HUDEP-2 (cell line): ENCODE measurements at regions not wholly inside any gene's neighbourhood (a gene's known extent, or its start where the extent isn't known, plus 50 kb on each side); places are given as distances from the start of the nearest gene placed in this dataset.
A peak's percentile ranks its signal among the peaks of the same experiment; 100 is the strongest.

Source experiments
- DNase-seq, 76 experiments: peaks; one replicate each; lab custom pipeline; 2025; ENCODE audit not compliant: unreplicated experiment in 76 of 76; lab: John Stamatoyannopoulos, UW

- no peak for DNase-seq
These were observed 52.1 kb downstream of the MPP7 start for GRCh38 chr10:28250782-28251181.

- DNase-seq: no peak
These were observed 52.5 kb downstream of the MPP7 start for GRCh38 chr10:28250358-28250757.

GRCh38 chr10:28249512-28249911, 53.4 kb downstream of the MPP7 start:
- DNase-seq: no peak

- DNase-seq: no peak
These were observed 54.8 kb downstream of the MPP7 start for GRCh38 chr10:28248092-28248491.

- DNase-seq: no peak
These were observed 56.8 kb downstream of the MPP7 start for GRCh38 chr10:28246023-28246422.

DNA sequence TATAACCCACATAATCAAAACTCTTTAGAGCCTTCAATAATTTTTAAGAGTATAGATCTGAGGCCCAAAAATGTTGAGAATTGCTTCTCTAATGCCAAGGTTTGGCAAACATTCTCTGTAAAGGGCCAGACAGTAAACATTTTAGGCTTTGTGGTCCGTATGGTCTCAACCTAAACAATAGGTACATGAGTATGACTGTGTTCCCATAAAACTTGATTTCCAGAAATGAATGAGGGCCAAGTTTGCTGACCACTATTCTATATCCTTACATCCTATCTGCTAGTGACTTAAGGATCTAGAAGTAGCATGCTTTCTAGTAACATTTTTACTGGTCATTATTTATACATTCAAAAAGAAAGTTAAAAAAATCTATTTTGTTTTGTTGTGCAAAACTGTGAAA, 58.9 kb downstream of the MPP7 start:
- no peak for DNase-seq

GRCh38 chr10:28242555-28243204, 60.2 kb downstream of the MPP7 start:
- DNase-seq: no peak

DNA sequence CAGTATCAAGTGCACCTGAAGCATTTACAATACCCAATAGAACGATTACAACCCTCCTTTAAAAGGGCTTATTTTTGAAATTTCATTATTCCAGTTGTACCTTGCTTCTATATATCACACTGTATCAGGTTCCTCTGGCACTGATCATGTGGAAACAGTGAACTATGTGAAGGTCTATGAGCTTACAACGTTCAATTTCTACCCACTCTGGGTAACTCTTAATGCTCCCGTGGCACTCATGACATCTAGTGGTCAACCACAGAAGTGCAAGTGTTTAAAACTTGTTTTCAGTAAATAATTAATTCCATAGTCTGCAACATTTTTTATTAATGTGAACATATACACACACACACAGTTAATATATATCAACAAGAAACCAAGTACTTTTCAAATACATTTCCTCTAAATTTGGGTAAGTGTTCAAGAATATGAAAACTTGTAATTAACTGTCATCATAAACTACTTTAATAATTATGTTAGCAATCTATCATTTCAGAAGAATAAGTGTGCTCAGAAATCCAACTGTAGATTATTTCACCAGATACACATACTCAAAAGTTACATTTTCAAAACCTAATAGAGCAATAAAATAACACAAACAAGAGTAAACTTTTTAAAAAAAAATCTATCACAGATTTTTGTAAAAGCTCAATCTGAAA, 61.0 kb downstream of the MPP7 start:
- DNase-seq: peak in 12 of 76 experiments; percentile 2 to 27 (median 15)

DNA sequence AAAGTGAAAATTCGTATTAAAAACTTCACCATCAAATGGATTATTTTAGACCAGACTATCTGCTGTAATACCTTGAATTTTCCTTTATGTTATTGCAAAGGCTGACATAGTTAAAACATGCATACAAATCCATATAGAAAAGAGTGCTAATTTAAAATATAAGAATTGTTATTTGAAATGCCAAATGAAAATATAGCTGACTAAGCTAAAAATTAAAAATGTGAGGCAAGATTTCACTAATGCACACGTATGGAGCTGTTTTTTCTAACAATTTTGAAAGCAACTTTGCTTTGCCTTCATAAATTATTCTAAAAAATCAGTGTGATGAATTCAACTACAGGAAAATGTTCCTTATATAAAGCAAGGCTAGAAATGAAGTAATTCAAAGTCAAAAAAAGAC, 62.5 kb downstream of the MPP7 start:
- no peak for DNase-seq

- no peak for DNase-seq
These were observed 66.3 kb downstream of the MPP7 start for GRCh38 chr10:28236591-28236990.

- no peak for DNase-seq
These were observed 82.1 kb downstream of the MPP7 start for GRCh38 chr10:28220811-28221210.

- no peak for DNase-seq
These were observed 83.6 kb downstream of the MPP7 start for GRCh38 chr10:28219251-28219650.

DNA sequence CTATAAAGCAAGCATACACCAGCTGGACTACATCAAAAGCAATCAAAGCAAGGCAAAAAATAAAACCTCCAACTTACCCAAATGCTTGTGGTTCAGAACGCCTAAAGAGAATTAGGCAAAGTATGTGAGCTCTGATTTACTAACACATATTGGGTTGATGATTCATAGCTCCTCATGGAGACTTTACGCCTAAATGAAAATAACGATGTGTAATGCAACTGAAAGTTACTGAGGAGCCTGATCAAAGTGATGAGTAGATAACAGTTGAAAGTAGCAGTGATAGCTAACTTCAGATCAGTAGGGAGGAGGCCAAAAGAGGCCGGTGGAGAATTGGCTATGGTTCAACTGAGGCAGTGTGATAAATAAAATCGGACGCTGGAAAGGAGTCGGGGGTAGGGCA, 85.0 kb downstream of the MPP7 start:
- no peak for DNase-seq

GRCh38 chr10:28215930-28216329, 86.9 kb downstream of the MPP7 start:
- no peak for DNase-seq

DNA sequence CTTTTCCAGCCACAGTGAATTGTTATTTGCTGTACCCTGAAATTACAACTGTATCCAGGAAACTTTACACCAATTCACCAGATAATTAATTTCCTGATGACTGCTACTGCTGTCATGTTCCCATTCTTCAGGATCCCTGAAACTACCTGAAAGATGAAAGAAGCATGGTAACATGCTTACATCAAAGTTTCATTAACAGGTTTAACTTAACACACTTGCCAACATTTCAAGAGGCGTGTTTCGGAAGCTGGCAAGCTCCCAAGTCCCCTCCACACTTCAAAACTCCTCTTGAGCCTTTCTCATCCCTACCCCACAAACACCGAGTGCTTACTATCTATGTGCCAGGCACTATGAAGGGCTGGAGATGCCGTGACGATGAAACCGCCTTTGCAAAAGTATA, 88.6 kb downstream of the MPP7 start:
- no peak for DNase-seq

DNA sequence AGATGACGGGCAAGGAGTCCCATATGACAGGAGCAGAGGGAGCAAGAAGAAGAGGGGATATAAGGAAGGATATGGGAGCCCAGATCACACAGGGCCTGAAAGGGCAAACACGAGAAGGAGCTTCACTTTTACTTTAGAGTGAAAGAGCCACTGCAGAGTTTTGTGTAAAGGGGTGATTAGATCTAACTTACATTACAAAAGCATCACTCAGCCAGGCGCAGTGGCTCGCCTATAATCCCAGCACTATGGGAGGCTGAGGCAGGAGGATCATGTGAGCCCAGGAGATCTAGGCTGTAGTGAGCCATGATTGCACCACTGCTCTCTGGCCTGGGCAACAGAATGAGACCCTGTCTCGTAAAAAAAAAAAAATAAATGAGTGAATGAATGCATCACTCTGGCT, 91.1 kb downstream of the MPP7 start:
- no peak for DNase-seq

- DNase-seq: no peak
These were observed 95.1 kb downstream of the MPP7 start for GRCh38 chr10:28207799-28208198.

DNA sequence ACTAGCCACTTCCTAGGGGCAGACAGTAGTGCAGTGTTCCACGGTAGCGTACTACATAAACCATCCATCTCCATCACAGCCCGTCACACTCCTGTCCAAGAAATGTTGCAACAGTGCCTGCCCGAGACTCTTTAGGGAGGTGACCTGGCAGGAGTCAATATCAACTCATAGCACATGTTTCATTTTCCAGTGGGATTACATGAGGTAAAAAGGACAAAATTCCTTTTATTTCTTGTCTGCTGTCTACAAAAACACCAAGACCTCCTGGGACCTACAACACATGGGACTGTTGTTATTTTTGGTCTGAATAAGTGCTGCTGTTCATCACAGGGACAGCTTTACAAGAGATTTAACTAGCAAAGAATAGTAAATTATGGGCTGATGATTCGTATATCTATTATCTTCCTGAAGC, 99.9 kb downstream of the MPP7 start:
- no peak for DNase-seq

DNA sequence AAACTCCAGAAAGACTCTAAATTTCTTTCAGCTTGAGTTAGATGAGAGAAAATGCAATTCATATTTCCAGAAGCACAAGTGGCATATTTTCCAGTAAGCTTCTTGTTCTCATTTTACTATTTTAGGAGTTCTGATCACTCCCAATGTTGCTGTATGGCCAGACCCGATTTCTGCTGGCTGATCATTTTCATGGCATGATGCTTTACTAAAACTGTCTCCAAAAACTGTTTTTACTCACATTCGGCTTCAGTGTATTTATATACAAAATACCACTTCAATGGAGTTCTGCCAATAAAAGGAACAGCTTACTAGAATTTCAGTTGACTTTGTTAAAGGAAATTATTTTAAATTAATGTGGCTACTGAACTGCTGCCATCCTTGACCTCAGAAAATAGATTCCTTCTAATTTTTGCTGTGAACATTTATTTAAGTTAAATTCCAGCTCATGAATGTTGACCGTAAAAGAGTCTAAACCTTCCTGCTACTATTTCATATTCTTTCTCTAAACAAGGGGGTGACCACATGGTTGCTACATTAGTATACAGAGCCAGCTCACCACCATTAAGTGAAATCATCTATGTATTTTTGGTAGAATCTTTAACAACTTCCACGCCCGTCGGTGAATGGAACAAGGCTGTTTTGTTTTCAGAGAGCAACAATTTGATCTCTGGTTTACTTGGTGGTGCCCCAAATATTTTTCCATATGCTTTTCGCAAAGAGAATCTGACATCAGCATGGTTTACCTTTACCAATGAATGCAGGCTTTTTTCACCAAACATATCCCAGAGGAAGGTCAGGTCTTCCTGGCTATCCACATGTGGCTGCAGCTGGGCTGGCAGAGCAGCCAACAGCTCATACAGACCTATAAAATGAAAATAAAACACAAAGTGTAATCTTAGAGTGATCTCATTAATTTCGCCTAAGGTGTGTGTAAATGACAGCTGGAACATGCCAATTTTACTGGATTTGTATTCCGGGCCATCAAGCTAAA, 101.2 kb downstream of the MPP7 start:
- DNase-seq: no peak

DNA sequence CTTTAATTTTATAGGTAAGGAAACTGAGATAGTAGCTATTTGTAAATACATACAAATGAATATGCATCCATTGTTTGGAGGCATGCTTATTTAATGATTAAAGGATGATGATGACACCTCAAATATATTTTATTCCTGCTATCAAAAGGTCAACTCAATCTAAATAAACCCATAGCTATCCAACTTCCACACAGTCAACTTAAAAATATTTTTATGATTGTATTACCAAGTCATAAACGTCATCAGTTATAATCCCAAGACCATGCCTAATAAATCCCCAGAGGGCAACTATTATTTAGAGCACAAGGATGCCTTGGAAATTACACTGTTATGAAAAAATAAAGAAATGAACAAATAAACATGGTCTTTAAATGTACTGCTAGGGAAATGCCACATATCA, 102.1 kb downstream of the MPP7 start:
- no peak for DNase-seq

- no peak for DNase-seq
These were observed 102.9 kb downstream of the MPP7 start for GRCh38 chr10:28199941-28200340.
